HG03039 (cell line): ENCODE measurements at regions not wholly inside any gene's neighbourhood (a gene's known extent, or its start where the extent isn't known, plus 50 kb on each side); places are given as distances from the start of the nearest gene placed in this dataset.
"Not testable (repeated sequence)": the region's sequence is repeated elsewhere in the genome, so short reads cannot be mapped to it uniquely, and the experiment has no call there.

ENCODE experiments used
- ATAC-seq: cut with Tn5 transposase; IDR thresholded peaks from one replicate; pipeline ENCODE4 v1.9.1; 2021; ENCODE audit warnings: mild to moderate bottlenecking, moderate library complexity; ENCODE audit not compliant: unreplicated experiment

- no peak for ATAC-seq
These were observed 1139.5 kb downstream of the BCL11A start for GRCh38 chr2:59413751-59414570.

- no peak for ATAC-seq
These were observed 1154.3 kb downstream of the BCL11A start for GRCh38 chr2:59399126-59399525.

- no peak for ATAC-seq
These were observed 1155.4 kb downstream of the BCL11A start for GRCh38 chr2:59398081-59398480.

GRCh38 chr2:59395119-59395518 lies 1154.0 kb upstream of the FANCL start:
- no peak for ATAC-seq

GRCh38 chr2:59391896-59392295 lies 1150.8 kb upstream of the FANCL start:
- no peak for ATAC-seq

- ATAC-seq = no peak
These were observed 1149.5 kb upstream of the FANCL start for GRCh38 chr2:59390581-59390980.

- ATAC-seq = no peak
These were observed 1148.1 kb upstream of the FANCL start for GRCh38 chr2:59389240-59389639.

- no peak for ATAC-seq
These were observed 1144.8 kb upstream of the FANCL start for GRCh38 chr2:59385971-59386370.

GRCh38 chr2:59383473-59383872 lies 1142.3 kb upstream of the FANCL start:
- no peak for ATAC-seq

- ATAC-seq = no peak
These were observed 1137.0 kb upstream of the FANCL start for GRCh38 chr2:59378127-59378526.

GRCh38 chr2:59366288-59366687 lies 1125.2 kb upstream of the FANCL start:
- ATAC-seq = no peak

- no peak for ATAC-seq
These were observed 1113.4 kb upstream of the FANCL start for GRCh38 chr2:59354498-59354897.

- ATAC-seq = no peak
These were observed 1112.3 kb upstream of the FANCL start for GRCh38 chr2:59353306-59353921.

GRCh38 chr2:59342166-59342565 lies 1101.0 kb upstream of the FANCL start:
- ATAC-seq = no peak

GRCh38 chr2:59339837-59340207 lies 1098.7 kb upstream of the FANCL start:
- ATAC-seq = no peak

- ATAC-seq = no peak
These were observed 1098.2 kb upstream of the FANCL start for GRCh38 chr2:59339121-59339836.

GRCh38 chr2:59333007-59333406 lies 1091.9 kb upstream of the FANCL start:
- ATAC-seq = no peak

- ATAC-seq = not testable (repeated sequence)
These were observed 1085.6 kb upstream of the FANCL start for GRCh38 chr2:59326581-59327365.

GRCh38 chr2:59322870-59323269 lies 1081.7 kb upstream of the FANCL start:
- no peak for ATAC-seq

- no peak for ATAC-seq
These were observed 1080.9 kb upstream of the FANCL start for GRCh38 chr2:59322005-59322404.
